GM12875 (cell line): ENCODE measurements at regions not wholly inside any gene's neighbourhood (a gene's known extent, or its start where the extent isn't known, plus 50 kb on each side); places are given as distances from the start of the nearest gene placed in this dataset.

Experiments
- H3K4me3 ChIP-seq: one replicate; pipeline ENCODE4 v1.5.1; 2011; ENCODE audit warnings: low read depth, low read length, control low read depth
- TF ChIP-seq, protein P1 (sequence below): IDR thresholded peaks from 2 replicates; pipeline ENCODE4 v1.5.1; 2011; ENCODE audit warnings: low read depth, mild to moderate bottlenecking, control low read depth, inconsistent platforms, low read length, moderate library complexity, borderline replicate concordance; ENCODE audit not compliant: insufficient read depth

DNA sequence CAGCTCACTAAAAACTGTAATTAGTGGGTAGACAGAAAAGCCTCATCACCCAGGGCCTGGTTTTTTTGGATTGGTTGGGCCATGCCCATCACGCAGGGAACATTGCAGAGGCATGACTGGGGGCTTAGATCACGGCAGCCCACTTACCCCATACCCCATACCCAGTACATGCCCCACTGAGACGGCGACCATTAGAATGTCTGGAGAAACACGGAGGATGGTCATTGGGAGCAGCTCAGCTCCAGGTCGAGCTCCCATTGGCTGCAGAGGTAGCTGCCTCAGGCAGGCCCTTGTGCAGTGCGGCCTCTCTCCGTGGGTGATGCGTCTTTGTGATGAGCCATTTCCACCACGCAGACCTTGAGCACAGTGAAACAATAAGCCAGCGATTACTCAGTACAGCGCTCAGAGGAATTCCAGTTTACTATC is 204.0 kb downstream of the GADD45G start:
- H3K4me3 ChIP-seq, result no peak overlapping the region
- TF ChIP-seq, protein P1, sequence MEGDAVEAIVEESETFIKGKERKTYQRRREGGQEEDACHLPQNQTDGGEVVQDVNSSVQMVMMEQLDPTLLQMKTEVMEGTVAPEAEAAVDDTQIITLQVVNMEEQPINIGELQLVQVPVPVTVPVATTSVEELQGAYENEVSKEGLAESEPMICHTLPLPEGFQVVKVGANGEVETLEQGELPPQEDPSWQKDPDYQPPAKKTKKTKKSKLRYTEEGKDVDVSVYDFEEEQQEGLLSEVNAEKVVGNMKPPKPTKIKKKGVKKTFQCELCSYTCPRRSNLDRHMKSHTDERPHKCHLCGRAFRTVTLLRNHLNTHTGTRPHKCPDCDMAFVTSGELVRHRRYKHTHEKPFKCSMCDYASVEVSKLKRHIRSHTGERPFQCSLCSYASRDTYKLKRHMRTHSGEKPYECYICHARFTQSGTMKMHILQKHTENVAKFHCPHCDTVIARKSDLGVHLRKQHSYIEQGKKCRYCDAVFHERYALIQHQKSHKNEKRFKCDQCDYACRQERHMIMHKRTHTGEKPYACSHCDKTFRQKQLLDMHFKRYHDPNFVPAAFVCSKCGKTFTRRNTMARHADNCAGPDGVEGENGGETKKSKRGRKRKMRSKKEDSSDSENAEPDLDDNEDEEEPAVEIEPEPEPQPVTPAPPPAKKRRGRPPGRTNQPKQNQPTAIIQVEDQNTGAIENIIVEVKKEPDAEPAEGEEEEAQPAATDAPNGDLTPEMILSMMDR, result no peak

DNA sequence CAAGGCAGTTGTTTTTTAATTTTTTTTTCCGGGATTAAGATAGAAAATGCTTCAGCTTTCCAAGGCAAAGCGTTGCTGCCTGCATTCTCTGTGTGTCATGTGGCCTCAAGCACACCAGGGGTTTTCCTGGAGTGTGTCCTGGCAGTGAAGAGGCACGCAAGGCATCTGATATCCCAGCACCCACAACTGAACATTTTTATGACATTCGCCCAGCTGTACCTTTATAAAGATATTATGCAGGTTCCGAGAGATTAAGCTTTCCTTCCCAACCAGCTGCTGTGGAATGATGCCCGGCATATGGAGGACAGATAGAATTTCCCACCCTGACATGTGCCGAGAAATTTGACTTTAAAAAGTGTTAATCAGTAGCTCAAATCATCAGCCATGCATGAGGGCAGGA is 205.6 kb downstream of the GADD45G start:
- TF ChIP-seq, protein P1, result no peak
- no peak overlapping the region for H3K4me3 ChIP-seq

DNA sequence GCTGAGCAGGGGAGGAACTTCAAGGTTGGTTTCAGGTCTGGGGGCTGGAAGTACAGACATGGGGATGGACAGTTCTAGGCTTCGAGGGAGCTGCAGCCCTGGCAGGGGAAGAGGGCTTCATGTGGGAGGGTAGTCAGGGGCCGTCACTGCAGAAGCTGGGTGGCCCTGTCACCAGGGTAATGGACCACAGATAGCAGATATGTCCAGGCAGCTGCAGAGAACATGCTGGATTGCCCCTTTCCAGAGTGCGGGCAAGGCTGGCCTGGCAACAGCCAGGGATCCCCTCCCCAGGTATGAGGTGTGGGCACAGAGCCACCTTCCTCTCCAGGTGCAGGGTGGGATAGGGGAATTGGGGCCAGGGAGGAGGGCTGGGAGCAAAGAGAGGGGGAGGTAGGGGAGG is 206.5 kb downstream of the GADD45G start:
- H3K4me3 ChIP-seq, result no peak overlapping the region
- TF ChIP-seq, protein P1, result no peak

DNA sequence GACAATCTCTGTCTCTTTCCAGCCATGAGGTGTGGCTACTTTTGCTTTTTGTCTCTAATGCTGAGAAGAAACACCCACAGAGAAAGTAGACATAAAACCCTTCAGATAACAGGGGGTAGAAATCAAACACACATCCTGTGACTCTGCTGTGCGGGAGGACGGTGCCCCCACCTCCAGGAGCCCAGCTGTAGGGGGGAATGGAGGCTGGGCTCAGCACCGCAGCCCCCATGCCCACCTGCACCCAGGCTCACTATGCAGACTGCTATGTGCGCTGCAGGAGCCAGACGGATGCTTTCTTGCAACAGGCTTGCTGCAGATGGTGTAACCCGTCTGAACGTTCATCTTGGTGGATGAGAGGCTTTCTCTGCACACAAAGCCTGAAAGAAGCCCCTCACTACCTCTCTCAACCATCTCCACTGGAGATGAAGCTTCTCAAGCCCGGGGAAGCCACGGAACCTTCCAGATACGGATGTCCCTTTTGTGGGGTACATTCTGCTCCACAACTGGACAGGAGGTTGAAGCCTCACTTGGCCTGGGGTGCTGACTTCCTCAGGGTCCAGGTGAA is 207.2 kb downstream of the GADD45G start:
- H3K4me3 ChIP-seq, result no peak overlapping the region
- TF ChIP-seq, protein P1, result no peak

- TF ChIP-seq, protein P1, result no peak
- H3K4me3 ChIP-seq, result no peak overlapping the region
Observed at GRCh38 chr9:89812556-89813181, 207.9 kb downstream of the GADD45G start.

GRCh38 chr9:89813482-89813881 is 208.7 kb downstream of the GADD45G start:
- TF ChIP-seq, protein P1, result no peak
- no peak overlapping the region for H3K4me3 ChIP-seq
